GM12878 (cell line): ENCODE measurements at regions not wholly inside any gene's neighbourhood (a gene's known extent, or its start where the extent isn't known, plus 50 kb on each side); places are given as distances from the start of the nearest gene placed in this dataset.

Experiments used
- ATAC-seq: fragments of 200-7000 bp; cut with Tn5 transposase; 3 replicates; pipeline ENCODE4 v1.9.1; 2020; ENCODE audit warnings: mild to moderate bottlenecking, moderate library complexity
- BruUV-seq: library from RNA; stranded (reverse); fragments of 400-500 nt; replicated peaks from 2 replicates; lab custom pipeline; 2021; lab: Mats Ljungman, UMichigan
- CTCF ChIA-PET: fragments of 300-600 bp; sonication (Branson Sonifier 250); formaldehyde crosslinking; extraction: SDS; loops from one replicate; lab custom pipeline; 2021; ENCODE audit warnings: inconsistent platforms; lab: Yijun Ruan, JAX
- POLR2A ChIA-PET: fragments of 350-600 bp; formaldehyde crosslinking; extraction: SDS; loops from one replicate; lab custom pipeline; 2021; ENCODE audit warnings: inconsistent platforms; lab: Charles Lee
- RAD21 ChIA-PET: fragments of 300-600 bp; sonication (Branson Sonifier 250); formaldehyde crosslinking; loops from one replicate; lab custom pipeline; 2023; ENCODE audit warnings: antibody characterized with exemption; ENCODE audit not compliant: unreplicated experiment; lab: Charles Lee
- SMC1A ChIA-PET: fragments of 300-600 bp; sonication (Branson Sonifier 250); formaldehyde crosslinking; loops from one replicate; lab custom pipeline; 2023; ENCODE audit not compliant: unreplicated experiment, uncharacterized antibody; lab: Charles Lee
- DNase-seq: peaks from one replicate; pipeline ENCODE4 v3.0.0-alpha.2; 2011; ENCODE audit warnings: low read depth, low spot score
- FAIRE-seq: peaks from 3 replicates; lab custom pipeline; 2011; peaks lifted over from hg19 to GRCh38; lab: Jason Lieb, UNC
- H2AFZ ChIP-seq: 2 replicates; pipeline ENCODE4 v1.6.0; 2011; ENCODE audit warnings: low read depth, low read length, control low read depth; ENCODE audit not compliant: control insufficient read depth
- H3K27ac ChIP-seq: 2 replicates; pipeline ENCODE4 v1.5.1; 2011; ENCODE audit warnings: control low read depth; ENCODE audit not compliant: control insufficient read depth, insufficient read depth
- H3K27me3 ChIP-seq, 2 experiments: replicated peaks in 1 of 2; 2 replicates each; pipeline versions ENCODE4 v1.6.0 to v1.6.1; 2011; ENCODE audit warnings: low read length in 1 of 2; ENCODE audit not compliant: control insufficient read depth in 2 of 2, insufficient read depth in 2 of 2
- H3K36me3 ChIP-seq, 2 experiments: 2 replicates each; pipeline ENCODE4 v1.5.1; 2011; ENCODE audit warnings: low read length in 1 of 2; ENCODE audit not compliant: control insufficient read depth in 2 of 2, insufficient read depth in 2 of 2
- H3K4me1 ChIP-seq: 2 replicates; pipeline ENCODE4 v1.6.1; 2011; ENCODE audit warnings: mild to moderate bottlenecking, low read length, moderate library complexity, mixed read lengths; ENCODE audit not compliant: control insufficient read depth, insufficient read depth
- H3K4me2 ChIP-seq: 2 replicates; pipeline ENCODE4 v1.6.0; 2011; ENCODE audit warnings: control low read depth; ENCODE audit not compliant: control insufficient read depth, insufficient read depth
- H3K4me3 ChIP-seq: fragments of 200-600 bp; sonication (generic); 2 replicates; pipeline ENCODE4 v1.5.1; 2016
- H3K79me2 ChIP-seq: 2 replicates; pipeline ENCODE4 v1.6.0; 2011; ENCODE audit warnings: low read length; ENCODE audit not compliant: control insufficient read depth, insufficient read depth
- H3K9ac ChIP-seq: 2 replicates; pipeline ENCODE4 v1.8.0; 2011; ENCODE audit warnings: low read length, control low read depth, mixed read lengths; ENCODE audit not compliant: control insufficient read depth, insufficient read depth
- H3K9me3 ChIP-seq: replicated peaks from 3 replicates; pipeline ENCODE4 v1.5.1; 2011; ENCODE audit warnings: mild to moderate bottlenecking, low read length; ENCODE audit not compliant: control insufficient read depth, insufficient read depth
- H4K20me1 ChIP-seq: 2 replicates; pipeline ENCODE4 v1.6.0; 2011; ENCODE audit not compliant: control insufficient read depth, insufficient read depth
- LARP7 ChIP-seq: fragments of 450-650 bp; IDR thresholded peaks from 2 replicates; pipeline ENCODE4 v1.6.1; 2017; ENCODE audit warnings: mild to moderate bottlenecking
- MYB ChIP-seq: fragments of 150-350 bp; IDR thresholded peaks from 2 replicates; pipeline ENCODE4 v1.6.1; 2014; ENCODE audit warnings: mild to moderate bottlenecking, low read depth, low read length, borderline replicate concordance
- POLR2AphosphoS5 ChIP-seq: IDR thresholded peaks from 2 replicates; pipeline ENCODE4 v1.6.1; 2011; ENCODE audit warnings: mild to moderate bottlenecking, low read length, inconsistent platforms
- RUNX3 ChIP-seq: IDR thresholded peaks from 2 replicates; pipeline ENCODE4 v1.6.1; 2012; ENCODE audit warnings: low read length, inconsistent platforms
- SIX5 ChIP-seq: IDR thresholded peaks from 2 replicates; pipeline ENCODE4 v1.6.1; 2011; ENCODE audit warnings: mild to moderate bottlenecking, low read depth, low read length, moderate library complexity; ENCODE audit not compliant: severe bottlenecking
- SUPT20H ChIP-seq: IDR thresholded peaks from 2 replicates; pipeline ENCODE4 v1.6.1; 2011; ENCODE audit warnings: low read depth, mild to moderate bottlenecking, low read length, moderate library complexity, borderline replicate concordance; ENCODE audit not compliant: control insufficient read depth
- ZBTB4 ChIP-seq: fragments of 450-650 bp; formaldehyde crosslinking; IDR thresholded peaks from 2 replicates; pipeline ENCODE4 v1.4.0; 2022; ENCODE audit warnings: mild to moderate bottlenecking, moderate library complexity
- WGBS: methylation state at CpG from one replicate; pipeline ENCODE4 v1.1.6; 2016; ENCODE audit warnings: low lambda C conversion rate; ENCODE audit not compliant: insufficient replicate concordance, insufficient coverage; ENCODE audit errors: missing lambda C conversion rate; 5-methylcytosine and 5-hydroxymethylcytosine counted together
- in situ Hi-C: fragments of 300-500 bp; cut with MboI; formaldehyde crosslinking; loops from 9 replicates; pipeline ENCODE4 v1.14.3; 2018; ENCODE audit warnings: mixed read lengths
- intact Hi-C: fragments of 100-400 bp; cut with micrococcal nuclease; formaldehyde crosslinking; loops from one replicate; pipeline ENCODE4 v1.14.2; 2022; ENCODE audit not compliant: unreplicated experiment
- TF ChIP-seq, protein P1 (sequence below): fragments of 150-350 bp; IDR thresholded peaks from 2 replicates; pipeline ENCODE4 v1.6.1; 2014; ENCODE audit warnings: mild to moderate bottlenecking, low read depth, low read length
- TF ChIP-seq, protein P2 (sequence below): IDR thresholded peaks from 2 replicates; pipeline ENCODE4 v1.6.1; 2012; ENCODE audit warnings: low read depth, low read length, improper control_type of control experiment

DNA sequence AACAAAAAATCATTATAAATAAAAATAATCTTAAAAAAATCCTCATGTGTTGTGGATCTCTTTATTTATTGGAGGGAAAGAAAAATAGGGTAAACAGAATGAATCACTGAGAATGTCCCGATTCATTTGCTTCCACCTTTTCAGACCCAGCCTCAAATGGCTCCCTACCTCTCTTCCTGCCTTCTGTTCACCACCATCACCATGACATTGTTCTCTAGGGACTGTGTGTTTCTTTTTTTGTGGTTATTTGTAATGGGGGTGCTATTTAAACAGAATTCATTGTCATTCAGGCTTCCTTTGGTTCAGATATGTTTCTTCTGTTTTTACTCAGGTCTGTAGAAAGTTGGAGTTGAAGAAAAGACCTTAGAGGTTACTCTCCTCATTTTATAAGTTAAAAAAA is 198.2 kb downstream of the KIF4B start:
- intact Hi-C loops (no loop called here), in situ Hi-C loops (no loop called here)
- no peaks in the 10 kb centered on the region for H3K4me1 ChIP-seq
- TF ChIP-seq MYB (no peak), RUNX3 (peak; percentile 15; the same call in 1 of the 2 replicates)
- RAD21 ChIA-PET, result no interaction called here
- ATAC-seq (peak; percentile 61), DNase-seq (no peak), FAIRE-seq (no peak)
- SMC1A ChIA-PET, result no interaction called here
- H3K4me3 ChIP-seq, result no peak overlapping the region
- 0% methylated on average over 1 of the region's 1 CpG for WGBS
- BruUV-seq, result no TSS peak
- H3K27me3 ChIP-seq, result no peaks in the 10 kb centered on the region
- H4K20me1 ChIP-seq, result no peaks in the 10 kb centered on the region
- H3K79me2 ChIP-seq, result no peaks in the 10 kb centered on the region
- no peaks in the 10 kb centered on the region for H3K36me3 ChIP-seq
- H3K27ac ChIP-seq, result no peak overlapping the region
- H3K4me2 ChIP-seq, result no peak overlapping the region
- CTCF ChIA-PET, result no interaction called here
- POLR2A ChIA-PET, result no interaction called here
- no peak overlapping the region for H2AFZ ChIP-seq
- no peaks in the 10 kb centered on the region for H3K9me3 ChIP-seq
- H3K9ac ChIP-seq, result no peak overlapping the region

DNA sequence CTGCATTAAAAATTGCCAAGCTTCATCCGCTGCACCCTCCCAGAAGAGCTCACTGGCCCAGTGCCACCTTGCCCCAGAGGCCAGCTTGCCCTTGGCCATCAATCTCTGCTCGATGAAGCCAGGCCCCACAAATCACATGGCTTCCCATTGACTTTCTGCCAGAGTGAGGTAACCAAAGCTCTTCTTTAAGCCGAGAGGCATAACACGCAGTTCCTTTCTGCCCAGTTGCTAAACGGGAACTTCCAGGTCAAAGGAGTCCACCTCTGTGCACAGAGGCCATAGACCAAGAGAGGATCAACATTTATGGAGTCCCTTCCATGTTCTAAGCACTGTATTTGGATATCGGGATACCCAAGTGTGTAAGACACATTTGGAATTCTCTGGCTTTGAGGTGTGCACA is 208.8 kb downstream of the KIF4B start:
- intact Hi-C loops, result no loop called here
- SMC1A ChIA-PET, result no interaction called here
- no peak for TF ChIP-seq SUPT20H
- no peak for TF ChIP-seq SIX5
- TF ChIP-seq POLR2AphosphoS5, result no peak
- no peak for TF ChIP-seq ZBTB4 (CRISPR knock-in tag)
- TF ChIP-seq, protein P1, sequence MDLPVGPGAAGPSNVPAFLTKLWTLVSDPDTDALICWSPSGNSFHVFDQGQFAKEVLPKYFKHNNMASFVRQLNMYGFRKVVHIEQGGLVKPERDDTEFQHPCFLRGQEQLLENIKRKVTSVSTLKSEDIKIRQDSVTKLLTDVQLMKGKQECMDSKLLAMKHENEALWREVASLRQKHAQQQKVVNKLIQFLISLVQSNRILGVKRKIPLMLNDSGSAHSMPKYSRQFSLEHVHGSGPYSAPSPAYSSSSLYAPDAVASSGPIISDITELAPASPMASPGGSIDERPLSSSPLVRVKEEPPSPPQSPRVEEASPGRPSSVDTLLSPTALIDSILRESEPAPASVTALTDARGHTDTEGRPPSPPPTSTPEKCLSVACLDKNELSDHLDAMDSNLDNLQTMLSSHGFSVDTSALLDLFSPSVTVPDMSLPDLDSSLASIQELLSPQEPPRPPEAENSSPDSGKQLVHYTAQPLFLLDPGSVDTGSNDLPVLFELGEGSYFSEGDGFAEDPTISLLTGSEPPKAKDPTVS, result no peak
- TF ChIP-seq LARP7, result no peak
- TF ChIP-seq, protein P2, sequence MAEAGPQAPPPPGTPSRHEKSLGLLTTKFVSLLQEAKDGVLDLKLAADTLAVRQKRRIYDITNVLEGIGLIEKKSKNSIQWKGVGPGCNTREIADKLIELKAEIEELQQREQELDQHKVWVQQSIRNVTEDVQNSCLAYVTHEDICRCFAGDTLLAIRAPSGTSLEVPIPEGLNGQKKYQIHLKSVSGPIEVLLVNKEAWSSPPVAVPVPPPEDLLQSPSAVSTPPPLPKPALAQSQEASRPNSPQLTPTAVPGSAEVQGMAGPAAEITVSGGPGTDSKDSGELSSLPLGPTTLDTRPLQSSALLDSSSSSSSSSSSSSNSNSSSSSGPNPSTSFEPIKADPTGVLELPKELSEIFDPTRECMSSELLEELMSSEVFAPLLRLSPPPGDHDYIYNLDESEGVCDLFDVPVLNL, result no peak

More for the DNA sequence above, 208.8 kb downstream of the KIF4B start:
- Histone ChIP-seq H3K9me3 (no peaks in the 10 kb centered on the region), H3K27ac (no peak overlapping the region), H3K27me3 (no peaks in the 10 kb centered on the region), H3K36me3 (no peaks in the 10 kb centered on the region), H2AFZ (no peak overlapping the region), H4K20me1 (no peaks in the 10 kb centered on the region), H3K4me3 (no peak overlapping the region), H3K4me2 (no peak overlapping the region), H3K9ac (no peak overlapping the region), H3K79me2 (no peaks in the 10 kb centered on the region), H3K4me1 (no peaks in the 10 kb centered on the region)
- FAIRE-seq, result no peak
- ATAC-seq, result no peak
- BruUV-seq, result no TSS peak
- in situ Hi-C loops, result no loop called here
- POLR2A ChIA-PET, result no interaction called here
- no peak for DNase-seq
- CTCF ChIA-PET, result interaction anchor here (0.9 to 1.3 kb wide), 2 partner anchors 10 to 392 kb away, joined by 3 to 4 read pairs; no protein-coding TSS in a partner anchor
- WGBS, result 22% methylated on average over 6 of the region's 6 CpGs
- RAD21 ChIA-PET, result no interaction called here
